ENCODE measurements at regions not wholly inside any gene's neighbourhood (a gene's known extent, or its start where the extent isn't known, plus 50 kb on each side); places are given as distances from the start of the nearest gene placed in this dataset.

DNA sequence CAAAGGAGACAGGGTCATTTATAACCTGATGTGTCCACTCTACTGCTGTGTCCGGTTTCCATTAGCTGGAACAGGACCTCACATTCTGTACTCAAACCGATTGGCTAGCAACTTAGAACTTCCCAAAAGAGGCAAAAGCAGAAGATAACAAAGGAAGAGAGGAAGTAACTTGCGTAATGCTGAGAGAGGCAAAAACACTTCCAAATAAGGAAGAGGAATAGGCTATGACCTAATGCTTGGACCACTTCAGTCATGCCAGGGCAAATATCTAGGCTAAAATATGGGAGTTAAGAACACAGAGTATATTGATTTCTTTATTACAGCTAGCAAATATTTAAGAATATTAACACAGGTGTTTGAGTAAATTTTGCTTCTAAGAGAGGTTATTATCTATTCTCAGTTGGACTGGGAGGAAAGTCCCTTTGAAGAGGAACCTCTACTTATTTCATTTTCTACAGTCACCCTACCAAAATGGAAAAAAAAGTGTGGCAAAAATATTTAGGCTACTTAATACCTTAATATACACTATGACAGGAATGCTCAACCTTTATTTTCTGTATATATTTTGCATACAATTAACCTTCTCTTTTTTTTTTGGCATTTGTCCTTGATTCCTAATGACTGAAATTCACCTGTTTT, 499.8 kb upstream of the CHORDC1 start:
- peak; percentile 11 for DNase-seq (ENCODE audit: low read depth)

DNA sequence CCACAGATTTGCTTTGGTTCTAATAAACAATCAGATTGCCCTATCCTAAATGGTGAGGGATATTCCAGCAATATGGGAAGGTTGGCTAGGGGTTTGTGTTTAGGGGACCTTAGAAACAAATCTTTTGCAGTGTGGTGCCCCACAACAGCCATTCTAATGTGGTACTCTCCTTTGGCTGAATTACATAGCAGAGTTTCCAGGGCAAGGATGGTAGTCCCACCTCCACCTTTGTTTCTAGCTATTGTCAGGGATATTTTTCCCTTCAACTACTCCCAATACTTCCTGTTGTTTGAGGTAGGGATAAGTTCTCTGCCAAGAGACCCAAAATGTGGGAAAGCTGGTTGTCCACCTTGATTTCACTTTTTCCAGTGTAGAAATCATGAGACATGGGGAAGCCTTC, 494.7 kb upstream of the CHORDC1 start:
- no peak for DNase-seq (ENCODE audit: low read depth)
- H3K4me3 ChIP-seq (ENCODE audit: low read depth, low read length), result no peak overlapping the region
- TF ChIP-seq, protein P1, sequence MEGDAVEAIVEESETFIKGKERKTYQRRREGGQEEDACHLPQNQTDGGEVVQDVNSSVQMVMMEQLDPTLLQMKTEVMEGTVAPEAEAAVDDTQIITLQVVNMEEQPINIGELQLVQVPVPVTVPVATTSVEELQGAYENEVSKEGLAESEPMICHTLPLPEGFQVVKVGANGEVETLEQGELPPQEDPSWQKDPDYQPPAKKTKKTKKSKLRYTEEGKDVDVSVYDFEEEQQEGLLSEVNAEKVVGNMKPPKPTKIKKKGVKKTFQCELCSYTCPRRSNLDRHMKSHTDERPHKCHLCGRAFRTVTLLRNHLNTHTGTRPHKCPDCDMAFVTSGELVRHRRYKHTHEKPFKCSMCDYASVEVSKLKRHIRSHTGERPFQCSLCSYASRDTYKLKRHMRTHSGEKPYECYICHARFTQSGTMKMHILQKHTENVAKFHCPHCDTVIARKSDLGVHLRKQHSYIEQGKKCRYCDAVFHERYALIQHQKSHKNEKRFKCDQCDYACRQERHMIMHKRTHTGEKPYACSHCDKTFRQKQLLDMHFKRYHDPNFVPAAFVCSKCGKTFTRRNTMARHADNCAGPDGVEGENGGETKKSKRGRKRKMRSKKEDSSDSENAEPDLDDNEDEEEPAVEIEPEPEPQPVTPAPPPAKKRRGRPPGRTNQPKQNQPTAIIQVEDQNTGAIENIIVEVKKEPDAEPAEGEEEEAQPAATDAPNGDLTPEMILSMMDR (IDR thresholded peaks at IDR 0.05; ENCODE audit: control insufficient read depth, extremely low read depth, insufficient read depth), result no peak

More for the DNA sequence above, 499.8 kb upstream of the CHORDC1 start:
- no peak overlapping the region for H3K4me3 ChIP-seq (ENCODE audit: low read depth, low read length)
- TF ChIP-seq, protein P1 (IDR thresholded peaks at IDR 0.05; ENCODE audit: control insufficient read depth, extremely low read depth, insufficient read depth), result no peak

DNA sequence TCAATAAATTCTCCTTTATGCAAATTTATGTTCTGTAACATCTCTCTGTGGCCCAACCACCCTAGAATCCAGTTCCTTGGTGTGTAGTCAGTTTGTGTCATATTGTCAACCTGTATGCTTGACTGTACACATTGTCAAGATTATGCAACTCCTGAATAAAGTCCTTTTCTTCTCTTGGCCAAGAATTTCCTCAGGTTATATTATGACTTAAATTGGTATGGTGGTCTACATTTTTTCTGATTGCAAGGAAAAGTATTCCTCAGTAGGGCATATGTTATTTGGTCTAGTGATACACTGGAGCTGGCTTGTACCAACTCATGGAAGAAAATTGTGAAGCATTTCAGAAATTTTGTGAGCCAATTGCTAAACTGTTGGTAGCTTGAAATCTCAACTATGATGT, 482.8 kb upstream of the CHORDC1 start:
- no peak overlapping the region for H3K4me3 ChIP-seq (ENCODE audit: low read depth, low read length)
- DNase-seq (ENCODE audit: low read depth), result no peak
- TF ChIP-seq, protein P1 (IDR thresholded peaks at IDR 0.05; ENCODE audit: control insufficient read depth, extremely low read depth, insufficient read depth), result no peak

DNA sequence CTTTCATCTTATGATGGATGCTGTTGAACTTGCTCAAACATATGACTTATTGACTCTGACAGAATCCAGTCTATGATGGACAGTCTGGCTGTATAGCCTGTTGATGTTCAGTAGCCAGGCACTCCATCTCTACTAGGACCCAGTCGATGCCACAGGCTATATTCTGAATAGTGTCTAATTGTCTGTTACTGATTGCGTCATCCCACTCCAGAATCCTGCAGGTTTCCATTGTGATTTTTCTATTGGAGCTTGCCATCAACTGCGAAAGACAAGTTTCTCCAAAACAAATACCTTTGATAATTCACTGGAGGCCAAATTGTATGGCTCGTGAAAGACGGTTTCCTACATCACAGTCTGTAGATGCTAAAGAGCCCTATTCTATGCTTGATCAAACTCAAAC, 481.7 kb upstream of the CHORDC1 start:
- TF ChIP-seq, protein P1 (IDR thresholded peaks at IDR 0.05; ENCODE audit: control insufficient read depth, extremely low read depth, insufficient read depth), result no peak
- H3K4me3 ChIP-seq (ENCODE audit: low read depth, low read length), result no peak overlapping the region
- no peak for DNase-seq (ENCODE audit: low read depth)

DNA sequence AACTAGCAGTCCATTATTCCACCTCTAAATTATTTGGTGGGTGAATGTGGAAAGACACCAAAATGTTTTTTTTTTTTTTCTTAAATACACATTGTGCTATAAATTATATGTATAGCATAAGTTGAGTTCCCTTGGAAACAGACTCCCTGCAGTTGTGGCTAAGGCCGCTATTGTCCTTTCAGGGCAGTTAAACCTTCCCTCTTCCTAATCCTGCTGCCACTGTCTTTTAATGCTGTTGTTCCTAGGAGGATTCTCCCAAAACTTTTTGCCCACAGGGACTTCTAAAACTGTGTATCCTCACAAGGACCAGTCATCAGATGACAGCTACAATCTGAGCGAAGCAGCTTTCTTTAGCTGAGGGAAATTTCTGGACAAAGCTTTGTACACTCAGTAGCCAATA, 478.9 kb upstream of the CHORDC1 start:
- no peak for DNase-seq (ENCODE audit: low read depth)
- TF ChIP-seq, protein P1 (IDR thresholded peaks at IDR 0.05; ENCODE audit: control insufficient read depth, extremely low read depth, insufficient read depth), result no peak
- no peak overlapping the region for H3K4me3 ChIP-seq (ENCODE audit: low read depth, low read length)

DNA sequence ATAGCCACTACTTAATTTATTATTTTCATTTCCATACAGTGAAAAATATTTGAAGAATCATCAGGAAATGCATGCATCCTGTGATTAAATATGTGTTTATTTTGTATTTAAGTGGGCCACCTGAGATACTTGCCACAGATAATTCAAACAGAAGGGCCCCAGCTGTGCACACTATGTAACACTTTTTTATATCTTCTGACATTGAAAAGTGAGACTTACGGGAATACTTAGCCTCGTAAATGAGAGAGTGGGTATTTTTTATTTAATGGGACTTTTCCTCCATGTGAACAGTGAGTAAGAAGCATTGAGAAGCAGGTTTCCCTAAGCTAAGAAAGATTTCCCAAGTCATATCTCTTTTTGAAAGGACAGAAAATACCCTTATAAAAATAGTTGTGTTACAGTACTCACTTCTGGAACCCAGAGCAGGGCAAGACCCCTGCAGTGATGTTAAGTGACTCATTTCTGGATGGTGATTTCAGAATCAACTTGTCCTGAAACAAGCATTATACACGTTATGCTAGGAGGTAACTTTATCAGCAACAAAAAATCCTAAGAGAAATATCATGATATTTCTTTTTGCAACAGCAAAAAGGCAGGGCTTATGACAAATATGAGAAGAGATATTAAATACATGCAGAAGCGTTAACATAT, 478.1 kb upstream of the CHORDC1 start:
- no peak for DNase-seq (ENCODE audit: low read depth)
- H3K4me3 ChIP-seq (ENCODE audit: low read depth, low read length), result no peak overlapping the region

More for the DNA sequence above, 478.1 kb upstream of the CHORDC1 start:
- TF ChIP-seq, protein P1 (IDR thresholded peaks at IDR 0.05; ENCODE audit: control insufficient read depth, extremely low read depth, insufficient read depth), result no peak

All from LNCaP clone FGC (cell line).